K562 (cell line): ENCODE measurements at regions not wholly inside any gene's neighbourhood (a gene's known extent, or its start where the extent isn't known, plus 50 kb on each side); places are given as distances from the start of the nearest gene placed in this dataset.

ENCODE experiments used
- ESRRA ChIP-seq: fragments of 450-650 bp; IDR thresholded peaks from 2 replicates; pipeline ENCODE4 v1.6.1; 2014; ENCODE audit warnings: low read depth, mild to moderate bottlenecking, moderate library complexity, borderline replicate concordance
- HDAC6 ChIP-seq: IDR thresholded peaks from 2 replicates; pipeline ENCODE4 v1.6.1; 2012; ENCODE audit warnings: low read depth, mild to moderate bottlenecking, control low read depth, inconsistent platforms, low read length, moderate library complexity
- HMG20A ChIP-seq: fragments of 450-650 bp; formaldehyde crosslinking; conservative IDR thresholded peaks from 2 replicates; pipeline ENCODE4 v1.4.0; 2020; ENCODE audit warnings: mild to moderate bottlenecking, mixed read lengths
- LARP7 ChIP-seq: fragments of 450-650 bp; IDR thresholded peaks from 2 replicates; pipeline ENCODE4 v1.6.1; 2016
- NBN ChIP-seq: fragments of 450-650 bp; IDR thresholded peaks from 2 replicates; pipeline ENCODE4 v1.6.1; 2016; ENCODE audit warnings: low read depth, mild to moderate bottlenecking
- NFE2L1 ChIP-seq: fragments of 450-650 bp; IDR thresholded peaks from 2 replicates; pipeline ENCODE4 v1.6.1; 2016; ENCODE audit warnings: missing genetic modification characterization, low read depth, mild to moderate bottlenecking, missing compliant biosample characterization, moderate library complexity, borderline replicate concordance
- NR2C2 ChIP-seq, 2 experiments: fragments of 200-800 bp in 1 of 2; sonication (Bioruptor generic) in 1 of 2; sonication (generic) in 1 of 2; formaldehyde crosslinking in 1 of 2; IDR thresholded peaks; 2 replicates each; pipeline versions ENCODE4 v1.6.1 to v1.8.0; 2016 to 2022; ENCODE audit warnings: mild to moderate bottlenecking in 1 of 2, missing compliant biosample characterization in 1 of 2, missing genetic modification characterization in 1 of 2, missing genetic modification reagents in 1 of 2
- XRCC5 ChIP-seq: fragments of 200-400 bp; formaldehyde crosslinking; IDR thresholded peaks from 2 replicates; pipeline ENCODE4 v1.6.1; 2017; ENCODE audit warnings: low read depth, mild to moderate bottlenecking, low read length
- YY1 ChIP-seq, 3 experiments: IDR thresholded peaks; 2 replicates each; pipeline ENCODE4 v1.6.1; 2011; ENCODE audit warnings: low read length in 2 of 3, mild to moderate bottlenecking in 2 of 3, moderate library complexity in 2 of 3, borderline replicate concordance in 1 of 3, control low read depth in 1 of 3, low read depth in 1 of 3; ENCODE audit not compliant: insufficient read depth in 3 of 3, insufficient replicate concordance in 2 of 3, control insufficient read depth in 1 of 3, insufficient read length in 1 of 3; ENCODE audit errors: extremely low read depth in 1 of 3
- TF ChIP-seq, protein P1 (sequence below): sonication (generic); formaldehyde crosslinking; IDR thresholded peaks from 2 replicates; pipeline ENCODE4 v1.8.0; 2022; ENCODE audit warnings: mild to moderate bottlenecking, missing genetic modification reagents
- TF ChIP-seq, protein P2 (sequence below), 3 experiments: IDR thresholded peaks in 2 of 3; conservative IDR thresholded peaks in 1 of 3; 2 replicates each; pipeline ENCODE4 v1.5.1; 2011 to 2012; ENCODE audit warnings: low read length in 3 of 3, mild to moderate bottlenecking in 3 of 3, control low read depth in 2 of 3, improper control_type of control experiment in 1 of 3, inconsistent platforms in 1 of 3, low read depth in 1 of 3, mixed read lengths in 1 of 3, moderate library complexity in 1 of 3; ENCODE audit not compliant: insufficient read depth in 2 of 3

DNA sequence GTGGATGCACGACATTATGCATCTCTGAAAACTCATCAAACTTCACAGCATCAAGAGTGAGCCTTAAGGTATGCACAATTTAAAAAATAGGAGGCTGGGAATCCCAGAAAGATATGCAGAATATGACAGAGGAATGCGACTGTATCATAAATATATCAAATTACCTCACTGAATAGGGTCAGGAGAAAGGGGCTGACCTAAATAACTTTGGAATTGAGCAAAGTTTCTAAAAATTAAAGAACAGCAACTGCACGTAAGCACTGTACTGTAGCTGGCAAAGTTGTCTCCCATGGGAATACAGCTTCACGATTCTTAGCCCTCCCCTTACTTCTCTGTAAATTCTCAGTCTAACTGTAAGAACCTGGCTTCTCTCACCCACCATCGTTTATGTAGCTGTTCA, 397.4 kb upstream of the ZFP42 start:
- no peak for TF ChIP-seq NFE2L1
- TF ChIP-seq XRCC5, result no peak
- TF ChIP-seq, protein P1, sequence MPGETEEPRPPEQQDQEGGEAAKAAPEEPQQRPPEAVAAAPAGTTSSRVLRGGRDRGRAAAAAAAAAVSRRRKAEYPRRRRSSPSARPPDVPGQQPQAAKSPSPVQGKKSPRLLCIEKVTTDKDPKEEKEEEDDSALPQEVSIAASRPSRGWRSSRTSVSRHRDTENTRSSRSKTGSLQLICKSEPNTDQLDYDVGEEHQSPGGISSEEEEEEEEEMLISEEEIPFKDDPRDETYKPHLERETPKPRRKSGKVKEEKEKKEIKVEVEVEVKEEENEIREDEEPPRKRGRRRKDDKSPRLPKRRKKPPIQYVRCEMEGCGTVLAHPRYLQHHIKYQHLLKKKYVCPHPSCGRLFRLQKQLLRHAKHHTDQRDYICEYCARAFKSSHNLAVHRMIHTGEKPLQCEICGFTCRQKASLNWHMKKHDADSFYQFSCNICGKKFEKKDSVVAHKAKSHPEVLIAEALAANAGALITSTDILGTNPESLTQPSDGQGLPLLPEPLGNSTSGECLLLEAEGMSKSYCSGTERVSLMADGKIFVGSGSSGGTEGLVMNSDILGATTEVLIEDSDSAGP (CRISPR knock-in tag), result no peak
- TF ChIP-seq LARP7, result no peak
- no peak for TF ChIP-seq NBN
- TF ChIP-seq ESRRA, result no peak
- TF ChIP-seq, protein P2, sequence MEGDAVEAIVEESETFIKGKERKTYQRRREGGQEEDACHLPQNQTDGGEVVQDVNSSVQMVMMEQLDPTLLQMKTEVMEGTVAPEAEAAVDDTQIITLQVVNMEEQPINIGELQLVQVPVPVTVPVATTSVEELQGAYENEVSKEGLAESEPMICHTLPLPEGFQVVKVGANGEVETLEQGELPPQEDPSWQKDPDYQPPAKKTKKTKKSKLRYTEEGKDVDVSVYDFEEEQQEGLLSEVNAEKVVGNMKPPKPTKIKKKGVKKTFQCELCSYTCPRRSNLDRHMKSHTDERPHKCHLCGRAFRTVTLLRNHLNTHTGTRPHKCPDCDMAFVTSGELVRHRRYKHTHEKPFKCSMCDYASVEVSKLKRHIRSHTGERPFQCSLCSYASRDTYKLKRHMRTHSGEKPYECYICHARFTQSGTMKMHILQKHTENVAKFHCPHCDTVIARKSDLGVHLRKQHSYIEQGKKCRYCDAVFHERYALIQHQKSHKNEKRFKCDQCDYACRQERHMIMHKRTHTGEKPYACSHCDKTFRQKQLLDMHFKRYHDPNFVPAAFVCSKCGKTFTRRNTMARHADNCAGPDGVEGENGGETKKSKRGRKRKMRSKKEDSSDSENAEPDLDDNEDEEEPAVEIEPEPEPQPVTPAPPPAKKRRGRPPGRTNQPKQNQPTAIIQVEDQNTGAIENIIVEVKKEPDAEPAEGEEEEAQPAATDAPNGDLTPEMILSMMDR (IDR thresholded peaks at IDR 0.05 in 2 of 3, conservative IDR thresholded peaks at IDR 0.05 in 1 of 3; ENCODE audit: insufficient read depth in 2 of 3, low read depth in 1 of 3, low read length in 3 of 3), result no peak
- TF ChIP-seq HMG20A (CRISPR knock-in tag), result no peak
- TF ChIP-seq NR2C2 (CRISPR knock-in tag; IDR thresholded peaks at IDR 0.05), result no peak
- TF ChIP-seq NR2C2 (tag; IDR thresholded peaks at IDR 0.05), result no peak
- TF ChIP-seq HDAC6, result no peak
- TF ChIP-seq YY1 (IDR thresholded peaks at IDR 0.05; ENCODE audit: borderline replicate concordance in 1 of 3, control insufficient read depth in 1 of 3, extremely low read depth in 1 of 3, insufficient read depth in 3 of 3, insufficient read length in 1 of 3, insufficient replicate concordance in 2 of 3, low read depth in 1 of 3, low read length in 2 of 3), result no peak
